ENCODE measurements at regions not wholly inside any gene's neighbourhood (a gene's known extent, or its start where the extent isn't known, plus 50 kb on each side); places are given as distances from the start of the nearest gene placed in this dataset.
"Not testable (repeated sequence)": the region's sequence is repeated elsewhere in the genome, so short reads cannot be mapped to it uniquely, and the experiment has no call there.

- DNase-seq (ENCODE audit: low read depth in 2 of 2), result no peak
Observed at GRCh38 chr5:87650284-87650683, 237.6 kb upstream of the CCNH start.

GRCh38 chr5:87649455-87649854 is 236.7 kb upstream of the CCNH start:
- no peak for DNase-seq (ENCODE audit: low read depth in 2 of 2)

DNA sequence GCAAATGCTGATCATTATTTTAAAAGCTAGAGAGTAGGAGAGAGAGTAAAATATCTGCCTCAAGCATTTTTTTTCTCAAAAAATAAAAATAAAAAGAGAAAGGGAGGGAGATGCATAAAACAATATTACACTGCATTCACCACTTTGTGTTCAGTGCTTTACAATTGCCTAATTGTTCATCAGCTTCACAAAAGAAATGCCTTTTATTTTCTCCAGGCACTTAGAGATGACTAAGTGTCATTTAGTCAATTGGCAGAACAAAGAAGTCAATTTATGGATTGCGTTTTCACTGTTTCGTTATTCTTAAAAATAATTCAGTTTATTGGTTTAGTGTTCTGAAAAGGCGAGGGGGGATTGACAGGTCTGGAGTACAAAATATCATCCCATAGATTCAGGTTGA is 232.5 kb upstream of the CCNH start:
- DNase-seq (ENCODE audit: low read depth in 2 of 2), result no peak

DNA sequence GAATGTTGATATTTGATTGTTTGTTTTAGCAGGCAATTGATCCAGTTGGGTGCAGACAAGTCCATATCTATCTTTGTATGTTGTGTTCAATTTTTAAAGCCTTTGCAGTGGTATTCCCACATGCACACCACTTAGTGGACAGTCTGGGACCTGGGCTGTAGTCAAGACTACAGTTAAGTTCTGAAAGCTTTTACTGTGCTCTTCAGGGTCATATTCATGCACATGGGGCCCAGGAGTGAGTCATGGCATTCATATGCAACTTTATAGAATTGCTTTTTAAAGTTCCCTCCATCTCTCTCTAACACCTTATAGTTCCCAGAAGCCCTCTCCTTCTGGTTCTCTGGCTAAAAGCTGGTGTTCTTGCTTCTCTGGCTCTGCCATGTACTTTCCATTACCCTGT is 228.2 kb upstream of the CCNH start:
- DNase-seq (ENCODE audit: low read depth in 2 of 2), result no peak

DNA sequence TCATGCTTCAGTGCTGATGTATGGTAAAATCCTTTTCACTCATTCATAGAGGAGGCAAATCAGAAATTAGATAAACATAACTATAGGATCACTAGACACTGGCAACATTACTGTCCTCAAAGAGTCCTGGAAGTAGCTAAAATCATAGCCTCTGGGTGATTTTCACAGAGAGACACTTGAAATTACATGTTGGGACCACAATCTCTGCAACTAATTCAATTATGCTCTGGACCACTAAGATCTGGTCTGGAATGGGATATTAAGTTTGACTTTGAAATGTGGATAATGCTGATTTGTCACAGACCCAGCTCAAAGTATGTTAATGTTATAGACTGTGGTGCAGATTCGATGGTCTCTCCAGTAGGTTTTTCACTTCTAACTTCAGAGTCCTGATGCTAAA is 214.6 kb upstream of the CCNH start:
- DNase-seq (ENCODE audit: low read depth in 2 of 2), result no peak

DNA sequence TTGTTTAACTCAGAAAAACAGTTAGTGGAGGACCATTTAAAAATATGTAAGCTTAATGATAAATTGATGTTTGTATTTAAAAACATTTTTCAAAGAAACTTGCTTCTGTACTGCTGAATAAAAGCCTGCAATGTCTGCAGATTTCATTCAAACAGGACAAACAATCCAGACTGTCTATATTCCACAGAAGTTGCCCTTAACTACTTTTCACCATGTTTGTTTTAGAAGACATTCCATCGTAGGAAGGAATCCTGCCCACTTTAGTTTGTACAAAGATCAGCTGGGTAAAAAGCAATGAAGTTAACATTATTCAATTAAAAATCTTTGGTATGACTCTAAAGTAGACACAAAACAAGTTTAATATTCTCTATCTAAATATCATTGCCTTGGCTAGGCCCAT is 195.7 kb upstream of the CCNH start:
- DNase-seq (ENCODE audit: low read depth in 2 of 2), result no peak

- no peak for DNase-seq (ENCODE audit: low read depth in 2 of 2)
Observed at GRCh38 chr5:87605663-87606062, 192.9 kb upstream of the CCNH start.

DNA sequence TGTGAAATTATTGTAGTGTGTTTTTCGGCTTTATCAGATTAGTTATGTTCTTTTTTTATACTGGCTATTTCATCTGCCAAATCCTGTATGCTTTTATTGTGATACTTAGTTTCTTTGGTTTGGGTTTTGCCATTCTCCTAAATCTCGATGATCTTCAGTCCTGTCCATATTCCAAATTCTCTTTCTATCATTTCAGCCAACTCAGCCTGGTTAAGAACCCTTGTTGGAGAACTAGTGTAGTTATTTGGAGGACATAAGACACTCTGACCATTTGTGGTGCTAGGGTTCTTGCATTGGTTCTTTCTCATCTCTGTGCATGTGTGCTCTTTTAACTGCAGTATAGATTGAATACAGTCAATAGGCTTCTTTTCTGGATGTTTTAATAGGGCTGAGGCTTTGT is 187.0 kb upstream of the CCNH start:
- DNase-seq (ENCODE audit: low read depth in 2 of 2), result no peak

GRCh38 chr5:87598460-87598859 is 185.7 kb upstream of the CCNH start:
- no peak for DNase-seq (ENCODE audit: low read depth in 2 of 2)

- DNase-seq (ENCODE audit: low read depth in 2 of 2), result no peak
Observed at GRCh38 chr5:87594566-87594965, 181.8 kb upstream of the CCNH start.

DNA sequence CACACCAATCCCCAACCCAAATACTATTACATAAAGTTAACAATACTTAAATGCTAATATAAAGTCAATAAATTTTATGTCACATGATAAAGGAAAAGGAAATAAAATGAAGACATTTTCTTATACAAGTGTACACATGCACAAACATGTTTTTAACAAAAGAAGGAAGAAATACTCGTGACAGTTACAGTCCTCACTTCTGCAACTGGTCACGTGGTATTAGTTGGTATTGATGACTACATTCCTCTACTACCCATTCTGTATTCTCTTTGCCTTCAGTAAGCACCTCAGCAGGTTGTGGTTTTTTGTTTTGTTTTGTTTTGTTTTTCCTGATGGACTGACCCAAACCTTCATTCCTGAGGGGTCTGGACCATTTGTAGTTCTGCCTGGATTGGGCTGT is 176.9 kb upstream of the CCNH start:
- no peak for DNase-seq (ENCODE audit: low read depth in 2 of 2)

DNA sequence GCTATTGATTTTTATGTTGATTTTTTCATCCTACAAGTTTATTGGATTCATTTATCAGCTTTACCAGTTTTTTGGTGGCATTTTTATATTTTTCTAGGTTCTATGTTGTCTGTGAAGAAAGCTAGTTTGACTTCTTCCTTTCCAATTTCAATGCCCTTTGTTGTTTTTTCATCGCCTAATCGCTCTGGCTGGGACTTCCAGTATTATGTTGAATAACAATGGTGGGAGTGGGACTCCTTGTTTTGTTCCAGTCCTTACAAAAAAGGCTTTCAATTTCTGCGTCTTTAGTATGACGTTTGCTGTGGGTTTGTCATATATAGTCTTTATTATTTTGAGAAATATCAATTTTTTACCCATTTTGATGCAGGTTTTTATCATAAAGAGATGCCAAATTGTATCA is 175.6 kb upstream of the CCNH start:
- DNase-seq (ENCODE audit: low read depth in 2 of 2), result no peak

DNA sequence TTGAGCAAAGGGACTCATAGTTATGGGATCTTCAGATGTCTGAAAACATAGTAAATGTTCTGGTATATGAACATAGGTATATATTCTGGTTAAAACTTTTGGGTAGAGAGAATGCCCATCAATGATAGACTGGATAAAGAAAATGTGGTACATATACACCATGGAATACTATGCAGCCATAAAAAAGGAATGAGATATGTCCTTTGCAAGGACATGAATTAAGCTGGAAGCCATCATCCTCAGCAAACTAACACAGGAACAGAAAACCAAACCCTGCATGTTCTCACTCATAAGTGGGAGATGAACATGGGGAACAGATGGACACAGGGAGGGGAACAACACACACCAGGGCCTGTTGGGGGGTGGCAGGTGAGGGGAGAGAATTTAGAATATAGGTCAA is 171.0 kb upstream of the CCNH start:
- not testable (repeated sequence) for DNase-seq (ENCODE audit: low read depth in 2 of 2)

GRCh38 chr5:87582149-87582548 is 169.4 kb upstream of the CCNH start:
- no peak for DNase-seq (ENCODE audit: low read depth in 2 of 2)

GRCh38 chr5:87581661-87582060 is 168.9 kb upstream of the CCNH start:
- DNase-seq (ENCODE audit: low read depth in 2 of 2), result no peak

DNA sequence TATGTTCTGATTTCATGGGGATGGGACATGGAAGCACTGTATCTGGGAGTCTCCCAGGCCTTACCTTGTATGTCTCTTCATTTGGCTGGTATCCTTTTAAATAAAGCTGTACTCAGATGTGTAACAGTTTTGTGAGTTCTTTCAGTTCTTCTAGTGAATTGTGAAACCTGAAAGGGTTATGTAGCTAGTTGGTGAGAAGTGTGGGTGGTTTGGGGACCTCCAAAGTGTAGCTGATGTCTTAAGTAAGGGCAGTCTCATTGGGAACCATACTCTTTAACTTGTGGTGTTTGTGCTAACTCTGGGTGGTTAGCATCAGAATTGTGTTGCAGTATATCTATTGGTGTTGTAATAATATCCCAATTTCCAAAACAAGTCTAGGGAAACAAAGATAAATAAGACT is 166.9 kb upstream of the CCNH start:
- no peak for DNase-seq (ENCODE audit: low read depth in 2 of 2)

DNA sequence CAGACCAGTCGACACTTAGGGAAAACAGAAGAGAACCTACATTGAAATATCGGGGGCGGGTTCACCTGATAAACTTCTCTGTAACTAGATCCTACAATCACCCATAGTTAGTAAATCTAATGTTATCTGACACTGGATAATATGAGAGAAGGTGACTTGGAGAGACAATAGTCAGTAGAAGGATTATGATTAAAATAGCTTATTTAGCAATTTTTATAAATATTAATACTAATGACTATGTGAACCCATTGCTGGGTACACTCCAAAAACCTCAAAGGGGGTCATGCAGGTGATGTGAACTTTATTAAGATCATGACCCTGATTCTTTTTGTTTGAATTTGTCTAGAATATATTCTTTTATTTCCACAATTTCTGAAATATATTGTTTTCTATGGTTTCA is 164.1 kb upstream of the CCNH start:
- DNase-seq (ENCODE audit: low read depth in 2 of 2), result no peak

DNA sequence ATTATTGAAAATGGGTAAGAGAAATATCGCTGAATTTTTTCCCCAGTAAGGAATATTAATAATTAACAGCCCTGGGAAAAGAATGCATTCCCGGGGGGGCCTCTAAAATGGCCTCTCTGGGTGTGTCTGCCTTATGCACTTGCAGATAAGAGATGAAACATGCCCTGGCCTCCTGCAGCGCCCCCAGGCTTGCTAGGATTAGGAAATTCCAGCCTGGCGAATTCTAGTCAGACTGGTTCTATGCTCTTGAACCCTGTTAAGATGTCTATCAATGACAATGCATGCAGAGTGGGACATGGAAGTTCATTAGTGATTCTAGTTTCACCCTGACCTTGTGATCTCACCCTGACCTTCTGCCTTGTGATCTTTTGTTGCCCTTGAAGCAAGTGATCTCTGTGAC is 163.6 kb upstream of the CCNH start:
- not testable (repeated sequence) for DNase-seq (ENCODE audit: low read depth in 2 of 2)

DNA sequence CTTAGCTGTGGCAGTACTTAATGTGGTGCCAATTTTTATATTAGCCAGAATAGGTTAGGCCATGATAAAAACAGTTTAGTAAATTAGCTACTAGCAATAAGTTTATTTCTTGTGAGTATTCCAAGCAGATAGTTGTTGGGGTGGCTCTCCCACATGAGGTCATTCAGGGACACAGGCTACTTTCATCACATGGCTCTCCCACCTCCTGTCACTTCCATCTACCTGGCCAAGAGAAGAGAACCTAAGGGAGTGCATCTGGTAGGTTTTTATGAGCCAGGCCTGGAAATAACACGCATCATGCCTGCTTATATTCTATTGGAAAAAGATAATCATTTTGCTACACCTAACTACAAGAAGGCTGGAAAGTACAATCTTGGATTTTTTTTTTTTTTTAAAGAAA is 161.4 kb upstream of the CCNH start:
- no peak for DNase-seq (ENCODE audit: low read depth in 2 of 2)

- DNase-seq (ENCODE audit: low read depth in 2 of 2), result no peak
Observed at GRCh38 chr5:87572611-87573010, 159.9 kb upstream of the CCNH start.

DNA sequence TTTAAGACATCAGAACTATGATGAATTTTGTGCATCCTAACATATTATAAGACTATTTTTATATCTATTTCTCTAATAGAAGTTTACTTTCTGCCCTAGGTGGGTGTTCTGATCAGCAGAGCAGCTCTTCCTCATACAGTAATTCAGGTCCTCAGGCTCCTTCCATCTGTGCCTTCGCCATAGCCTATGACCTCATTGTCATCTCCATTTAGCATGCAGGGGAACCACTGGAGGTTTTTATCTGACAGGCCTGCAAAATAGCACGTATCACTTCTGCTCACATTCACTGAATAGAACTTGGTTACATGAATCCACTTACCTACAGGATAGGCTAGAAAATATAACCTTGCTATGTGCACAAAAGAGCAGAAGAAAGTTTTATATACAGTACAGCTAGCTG is 159.4 kb upstream of the CCNH start:
- no peak for DNase-seq (ENCODE audit: low read depth in 2 of 2)

DNA sequence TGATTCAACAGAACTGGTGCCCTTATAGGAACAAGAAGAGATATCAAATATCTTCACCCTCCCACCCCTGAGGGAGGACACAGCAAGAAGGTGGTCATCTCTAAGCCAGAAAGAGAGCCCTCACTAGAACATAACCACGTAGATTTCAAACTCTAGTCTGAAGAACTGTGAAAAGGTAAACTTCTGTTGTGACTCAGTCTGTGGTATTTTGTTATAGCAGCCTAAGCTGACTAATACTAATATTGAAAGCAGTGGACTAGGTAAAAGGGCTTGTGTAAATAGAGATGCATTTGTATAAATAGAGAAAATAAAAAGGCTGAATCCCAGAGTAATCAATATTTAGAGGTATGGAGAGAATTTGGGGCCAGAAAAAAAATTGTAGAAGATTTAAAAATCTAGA is 157.6 kb upstream of the CCNH start:
- no peak for DNase-seq (ENCODE audit: low read depth in 2 of 2)

- no peak for DNase-seq (ENCODE audit: low read depth in 2 of 2)
Observed at GRCh38 chr5:87562068-87562467, 149.3 kb upstream of the CCNH start.

GRCh38 chr5:87560528-87560927 is 147.8 kb upstream of the CCNH start:
- no peak for DNase-seq (ENCODE audit: low read depth in 2 of 2)

DNA sequence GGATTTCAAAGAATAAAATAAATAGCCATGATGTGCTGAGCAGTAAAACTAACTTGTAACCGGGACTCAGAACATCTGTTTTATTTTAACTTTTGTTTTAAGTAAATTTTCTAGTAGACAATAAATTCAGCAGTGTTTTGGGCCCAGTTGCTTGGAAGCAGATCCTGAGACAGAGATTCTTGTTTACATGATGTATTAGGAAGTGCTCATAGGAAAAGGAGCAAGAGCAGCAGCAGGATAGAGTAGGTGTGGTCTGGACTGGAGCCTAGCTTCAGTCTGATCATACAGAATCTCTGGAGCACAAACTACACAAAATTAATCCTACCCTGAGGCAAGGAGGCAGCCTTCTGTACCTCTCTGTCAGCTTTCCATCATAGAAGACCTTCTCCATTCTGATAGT is 139.2 kb upstream of the CCNH start:
- DNase-seq (ENCODE audit: low read depth in 2 of 2), result no peak
